ENCODE measurements at regions not wholly inside any gene's neighbourhood (a gene's known extent, or its start where the extent isn't known, plus 50 kb on each side); places are given as distances from the start of the nearest gene placed in this dataset.

- DNase-seq (ENCODE audit: low spot score) = no peak
- intact Hi-C loops (cut with DNase I) = no loop called here
Measured at GRCh38 chr10:83963446-83963845, 175.9 kb upstream of the GHITM start.

GRCh38 chr10:83965473-83965872, 173.8 kb upstream of the GHITM start:
- no peak for DNase-seq (ENCODE audit: low spot score)
- intact Hi-C loops (cut with DNase I) = loop anchor here in 1 of 2 donors (5.0 kb wide), 1 partner anchor 543 kb away; no protein-coding TSS in a partner anchor

GRCh38 chr10:83968052-83968451, 171.3 kb upstream of the GHITM start:
- no peak for DNase-seq (ENCODE audit: low spot score)
- intact Hi-C loops (cut with DNase I) = loop anchor here in 1 of 2 donors (5.0 kb wide), 1 partner anchor 546 kb away; no protein-coding TSS in a partner anchor

- intact Hi-C loops (cut with DNase I) = no loop called here
- no peak for DNase-seq (ENCODE audit: low spot score)
Measured at GRCh38 chr10:83978681-83979383, 160.5 kb upstream of the GHITM start.

- DNase-seq (ENCODE audit: low spot score) = no peak
- intact Hi-C loops (cut with DNase I) = loop anchor here in 1 of 2 donors (5.0 kb wide), 1 partner anchor 696 kb away; no protein-coding TSS in a partner anchor
Measured at GRCh38 chr10:83982812-83983211, 156.5 kb upstream of the GHITM start.

- DNase-seq (ENCODE audit: low spot score) = no peak
- intact Hi-C loops (cut with DNase I) = loop anchor here in 1 of 2 donors (5.0 kb wide), 1 partner anchor 696 kb away; no protein-coding TSS in a partner anchor
Measured at GRCh38 chr10:83983578-83984255, 155.6 kb upstream of the GHITM start.

GRCh38 chr10:83984256-83984640, 155.1 kb upstream of the GHITM start:
- intact Hi-C loops (cut with DNase I) = loop anchor here in 1 of 2 donors (5.0 kb wide), 1 partner anchor 697 kb away; no protein-coding TSS in a partner anchor
- no peak for DNase-seq (ENCODE audit: low spot score)

GRCh38 chr10:83986800-83987199, 152.5 kb upstream of the GHITM start:
- no peak for DNase-seq (ENCODE audit: low spot score)
- intact Hi-C loops (cut with DNase I) = no loop called here

- DNase-seq (ENCODE audit: low spot score) = no peak
- intact Hi-C loops (cut with DNase I) = no loop called here
Measured at GRCh38 chr10:83987216-83987615, 152.1 kb upstream of the GHITM start.

GRCh38 chr10:83988435-83988834, 150.9 kb upstream of the GHITM start:
- no peak for DNase-seq (ENCODE audit: low spot score)
- intact Hi-C loops (cut with DNase I) = no loop called here

- intact Hi-C loops (cut with DNase I) = no loop called here
- no peak for DNase-seq (ENCODE audit: low spot score)
Measured at GRCh38 chr10:83990126-83990525, 149.2 kb upstream of the GHITM start.

- intact Hi-C loops (cut with DNase I) = no loop called here
Measured at GRCh38 chr10:83991986-83992753, 147.1 kb upstream of the GHITM start.

GRCh38 chr10:83994325-83994724, 145.0 kb upstream of the GHITM start:
- DNase-seq (ENCODE audit: low spot score) = no peak
- intact Hi-C loops (cut with DNase I) = no loop called here

More at GRCh38 chr10:83991986-83992753, 147.1 kb upstream of the GHITM start:
- DNase-seq (ENCODE audit: low spot score) = no peak

- intact Hi-C loops (cut with DNase I) = no loop called here
- no peak for DNase-seq (ENCODE audit: low spot score)
Measured at GRCh38 chr10:83995738-83996331, 143.5 kb upstream of the GHITM start.

- no peak for DNase-seq (ENCODE audit: low spot score)
- intact Hi-C loops (cut with DNase I) = no loop called here
Measured at GRCh38 chr10:84004221-84004620, 135.1 kb upstream of the GHITM start.

- DNase-seq (ENCODE audit: low spot score) = no peak
- intact Hi-C loops (cut with DNase I) = no loop called here
Measured at GRCh38 chr10:84005403-84005802, 133.9 kb upstream of the GHITM start.

GRCh38 chr10:84007482-84007881, 131.8 kb upstream of the GHITM start:
- no peak for DNase-seq (ENCODE audit: low spot score)
- intact Hi-C loops (cut with DNase I) = no loop called here

- intact Hi-C loops (cut with DNase I) = no loop called here
- DNase-seq (ENCODE audit: low spot score) = no peak
Measured at GRCh38 chr10:84008878-84009277, 130.4 kb upstream of the GHITM start.

GRCh38 chr10:84012431-84012830, 126.9 kb upstream of the GHITM start:
- no peak for DNase-seq (ENCODE audit: low spot score)
- intact Hi-C loops (cut with DNase I) = no loop called here

Measured in posterior vena cava (tissue), 2 donors.